Gastroesophageal sphincter (tissue), 4 donors: ENCODE measurements at regions not wholly inside any gene's neighbourhood (a gene's known extent, or its start where the extent isn't known, plus 50 kb on each side); places are given as distances from the start of the nearest gene placed in this dataset.

Experiments used
- ATAC-seq: fragments of 150-250 bp; one replicate; pipeline ENCODE4 v1.9.1; 2016; ENCODE audit warnings: mild to moderate bottlenecking, moderate library complexity
- H3K27ac ChIP-seq, 4 donors: fragments of 200-600 bp; sonication (generic) in 3 of 4; 1 replicate in 3 of 4; 2 replicates in 1 of 4; pipeline ENCODE4 v1.5.1; 2016 to 2019
- H3K27me3 ChIP-seq: fragments of 200-600 bp; sonication (generic); one replicate; pipeline ENCODE4 v1.5.1; 2019
- H3K36me3 ChIP-seq, 2 donors: fragments of 200-600 bp; sonication (generic); one replicate each; pipeline ENCODE4 v1.5.1; 2019; ENCODE audit warnings: control low read depth in 1 of 2
- H3K4me1 ChIP-seq, 3 donors: fragments of 200-600 bp; sonication (generic); 1 replicate in 2 of 3; 2 replicates in 1 of 3; pipeline ENCODE4 v1.5.1; 2016 to 2019; ENCODE audit warnings: control low read depth in 2 of 3
- H3K4me3 ChIP-seq, 2 donors: fragments of 200-600 bp; sonication (generic); one replicate each; pipeline ENCODE4 v1.5.1; 2019; ENCODE audit warnings: mild to moderate bottlenecking in 1 of 2, moderate library complexity in 1 of 2
- H3K9me3 ChIP-seq, 3 donors: fragments of 200-600 bp; sonication (generic); one replicate each; pipeline ENCODE4 v1.5.1; 2017 to 2019; ENCODE audit warnings: control low read depth in 2 of 3
- CTCF ChIP-seq, 4 experiments: fragments of 200-600 bp in 2 of 4; fragments of 450-650 bp in 2 of 4; sonication (generic) in 1 of 4; IDR thresholded peaks; one replicate each; pipeline ENCODE4 v1.5.1; 2017 to 2019; ENCODE audit warnings: antibody characterized with exemption in 4 of 4, mild to moderate bottlenecking in 2 of 4, moderate library complexity in 2 of 4
- EP300 ChIP-seq: sonication (generic); formaldehyde crosslinking; IDR thresholded peaks from one replicate; pipeline ENCODE4 v1.6.1; 2017; ENCODE audit warnings: antibody characterized with exemption, mild to moderate bottlenecking
- POLR2A ChIP-seq, 2 donors: fragments of 450-650 bp; IDR thresholded peaks; one replicate each; pipeline ENCODE4 v1.6.1; 2017; ENCODE audit warnings: antibody characterized with exemption in 2 of 2, mild to moderate bottlenecking in 2 of 2, moderate library complexity in 1 of 2
- POLR2AphosphoS5 ChIP-seq: sonication (generic); formaldehyde crosslinking; IDR thresholded peaks from one replicate; pipeline ENCODE4 v1.6.1; 2017; ENCODE audit warnings: antibody characterized with exemption
- WGBS, 2 donors: methylation state at CpG; one replicate each; pipeline ENCODE4 v1.1.5; 2018; ENCODE audit warnings: low coverage in 1 of 2; 5-methylcytosine and 5-hydroxymethylcytosine counted together

- Histone ChIP-seq H3K27ac (no peak overlapping the region), H3K4me3 (no peak overlapping the region), H3K27me3 (no peaks in the 10 kb centered on the region), H3K4me1 (no peaks in the 10 kb centered on the region), H3K9me3 (peaks cover 0 to 6% (median 0%) of the 10 kb centered on the region in 3 donors), H3K36me3 (no peaks in the 10 kb centered on the region)
- WGBS, 2 donors, result 46 to 69% methylated on average over 2 to 4 of the region's 4 CpGs
- TF ChIP-seq POLR2AphosphoS5, result no peak
- no peak for TF ChIP-seq EP300
- no peak for TF ChIP-seq CTCF (IDR thresholded peaks at IDR 0.05)
- no peak for TF ChIP-seq POLR2A (IDR thresholded peaks at IDR 0.05)
- ATAC-seq, result no peak
These were observed 206.1 kb upstream of the SASH1 start for GRCh38 chr6:148136586-148136985.

- ATAC-seq, result no peak
- Histone ChIP-seq H3K27ac (no peak overlapping the region), H3K36me3 (no peaks in the 10 kb centered on the region)
These were observed 205.0 kb upstream of the SASH1 start for GRCh38 chr6:148137652-148138051.

GRCh38 chr6:148138573-148138972, 204.1 kb upstream of the SASH1 start:
- WGBS, 2 donors, result 54 to 83% methylated on average over 1 of the region's 1 CpG
- ATAC-seq, result no peak

More at GRCh38 chr6:148137652-148138051, 205.0 kb upstream of the SASH1 start:
- WGBS, 2 donors, result no CpG with 5 or more reads among the region's 1 CpG
- TF ChIP-seq EP300, result no peak
- TF ChIP-seq CTCF (IDR thresholded peaks at IDR 0.05), result no peak
- no peak for TF ChIP-seq POLR2AphosphoS5
- TF ChIP-seq POLR2A (IDR thresholded peaks at IDR 0.05), result no peak
- Histone ChIP-seq H3K4me1 (no peaks in the 10 kb centered on the region), H3K4me3 (no peak overlapping the region), H3K9me3 (peaks cover 0 to 6% (median 0%) of the 10 kb centered on the region in 3 donors), H3K27me3 (no peaks in the 10 kb centered on the region)

GRCh38 chr6:148140772-148141557, 201.7 kb upstream of the SASH1 start:
- Histone ChIP-seq H3K4me3 (no peak overlapping the region), H3K4me1 (no peaks in the 10 kb centered on the region), H3K36me3 (no peaks in the 10 kb centered on the region), H3K27me3 (no peaks in the 10 kb centered on the region), H3K9me3 (peaks cover 0 to 6% (median 0%) of the 10 kb centered on the region in 3 donors), H3K27ac (no peak overlapping the region)
- 83 to 89% methylated on average over 5 of the region's 5 CpGs for WGBS, 2 donors
- no peak for ATAC-seq
- TF ChIP-seq CTCF (IDR thresholded peaks at IDR 0.05) (no peak), POLR2AphosphoS5 (no peak), POLR2A (IDR thresholded peaks at IDR 0.05) (no peak), EP300 (no peak)

More at GRCh38 chr6:148138573-148138972, 204.1 kb upstream of the SASH1 start:
- H3K9me3 ChIP-seq, result peaks cover 0 to 6% (median 0%) of the 10 kb centered on the region in 3 donors
- no peaks in the 10 kb centered on the region for H3K36me3 ChIP-seq
- no peaks in the 10 kb centered on the region for H3K4me1 ChIP-seq
- no peak for TF ChIP-seq CTCF (IDR thresholded peaks at IDR 0.05)
- TF ChIP-seq POLR2AphosphoS5, result no peak
- TF ChIP-seq POLR2A (IDR thresholded peaks at IDR 0.05), result no peak
- no peak for TF ChIP-seq EP300
- H3K4me3 ChIP-seq, result no peak overlapping the region
- H3K27ac ChIP-seq, result no peak overlapping the region
- H3K27me3 ChIP-seq, result no peaks in the 10 kb centered on the region

GRCh38 chr6:148142821-148143220, 199.8 kb upstream of the SASH1 start:
- TF ChIP-seq POLR2AphosphoS5 (no peak), EP300 (no peak), CTCF (IDR thresholded peaks at IDR 0.05) (no peak), POLR2A (IDR thresholded peaks at IDR 0.05) (no peak)
- Histone ChIP-seq H3K27ac (no peak overlapping the region), H3K9me3 (peaks cover 0 to under 1% (median 0%) of the 10 kb centered on the region in 3 donors), H3K36me3 (no peaks in the 10 kb centered on the region), H3K4me3 (no peak overlapping the region), H3K27me3 (no peaks in the 10 kb centered on the region), H3K4me1 (no peaks in the 10 kb centered on the region)
- 77 to 94% methylated on average over 2 of the region's 2 CpGs for WGBS, 2 donors
- ATAC-seq, result no peak
